ENCODE measurements at regions not wholly inside any gene's neighbourhood (a gene's known extent, or its start where the extent isn't known, plus 50 kb on each side); places are given as distances from the start of the nearest gene placed in this dataset.

GRCh38 chr11:31861011-31861410 lies 49.9 kb upstream of the PAX6 start:
- no peak for DNase-seq
- TF ChIP-seq GATA1 (IDR thresholded peaks at IDR 0.05; ENCODE audit: low read depth, low read length) = no peak
- no peak for TF ChIP-seq POLR2A (IDR thresholded peaks at IDR 0.05; ENCODE audit: low read length)
